WTC11 (cell line): ENCODE measurements at regions not wholly inside any gene's neighbourhood (a gene's known extent, or its start where the extent isn't known, plus 50 kb on each side); places are given as distances from the start of the nearest gene placed in this dataset.

Experiments
- ATAC-seq: fragments of 200-7000 bp; cut with Tn5 transposase; 2 replicates; pipeline ENCODE4 v1.10.0; 2021; ENCODE audit warnings: mild to moderate bottlenecking, moderate library complexity
- CTCF ChIA-PET: fragments of 300-600 bp; sonication (Branson Sonifier 250); formaldehyde crosslinking; loops from one replicate; lab custom pipeline; 2021; ENCODE audit warnings: antibody characterized with exemption; lab: Charles Lee
- POLR2A ChIA-PET: fragments of 350-600 bp; sonication (Branson Sonifier 250); formaldehyde crosslinking; loops from one replicate; lab custom pipeline; 2021; ENCODE audit warnings: antibody characterized with exemption; lab: Charles Lee
- DNase-seq: peaks from one replicate; pipeline ENCODE4 v3.0.0; 2021; ENCODE audit warnings: low spot score
- H3K27ac Mint-ChIP-seq: 2 replicates; pipeline ENCODE4 v1.8.0; 2021; ENCODE audit warnings: mixed read lengths
- H3K27me3 Mint-ChIP-seq: 2 replicates; pipeline ENCODE4 v1.8.0; 2021; ENCODE audit warnings: low read depth, mild to moderate bottlenecking, moderate library complexity, mixed read lengths
- H3K36me3 Mint-ChIP-seq: 2 replicates; pipeline ENCODE4 v1.8.0; 2021; ENCODE audit warnings: mixed read lengths
- H3K4me1 Mint-ChIP-seq: 2 replicates; pipeline ENCODE4 v1.8.0; 2022; ENCODE audit warnings: mixed read lengths
- H3K4me3 Mint-ChIP-seq: 2 replicates; pipeline ENCODE4 v1.8.0; 2021; ENCODE audit warnings: mild to moderate bottlenecking, moderate library complexity, mixed read lengths
- H3K9me3 Mint-ChIP-seq: 2 replicates; pipeline ENCODE4 v1.8.0; 2021; ENCODE audit warnings: mixed read lengths
- FOXJ3 ChIP-seq: sonication (generic); formaldehyde crosslinking; IDR thresholded peaks from 2 replicates; pipeline ENCODE4 v1.9.0; 2021; ENCODE audit warnings: missing genetic modification reagents, mild to moderate bottlenecking, borderline replicate concordance
- TCF7 ChIP-seq: sonication (generic); formaldehyde crosslinking; IDR thresholded peaks from 2 replicates; pipeline ENCODE4 v1.8.0; 2022; ENCODE audit warnings: mild to moderate bottlenecking, low read depth, missing genetic modification reagents, moderate library complexity
- ZBTB21 ChIP-seq: sonication (generic); formaldehyde crosslinking; IDR thresholded peaks from 2 replicates; pipeline ENCODE4 v1.8.1; 2023; ENCODE audit warnings: mild to moderate bottlenecking, missing genetic modification reagents, borderline replicate concordance
- ZNF423 ChIP-seq: fragments of 250-450 bp; sonication (Bioruptor Pico); IDR thresholded peaks from 2 replicates; pipeline ENCODE4 v2.1.2; 2022; ENCODE audit warnings: mild to moderate bottlenecking, moderate library complexity
- TF ChIP-seq, protein P1 (sequence below): sonication (generic); formaldehyde crosslinking; IDR thresholded peaks from 2 replicates; pipeline ENCODE4 v1.8.0; 2023; ENCODE audit warnings: missing genetic modification reagents, mild to moderate bottlenecking, borderline replicate concordance
- TF ChIP-seq, protein P2 (sequence below): sonication (generic); formaldehyde crosslinking; IDR thresholded peaks from 2 replicates; pipeline ENCODE4 v1.8.0; 2022; ENCODE audit warnings: mild to moderate bottlenecking, missing genetic modification reagents
- TF ChIP-seq, protein P3 (sequence below): sonication (generic); formaldehyde crosslinking; IDR thresholded peaks from 2 replicates; pipeline ENCODE4 v1.8.1; 2023; ENCODE audit warnings: mild to moderate bottlenecking, missing genetic modification reagents
- TF ChIP-seq, protein P4 (sequence below): sonication (generic); formaldehyde crosslinking; IDR thresholded peaks from 2 replicates; pipeline ENCODE4 v1.8.1; 2023; ENCODE audit warnings: mild to moderate bottlenecking, missing genetic modification reagents, borderline replicate concordance
- TF ChIP-seq, protein P5 (sequence below): sonication (generic); formaldehyde crosslinking; IDR thresholded peaks from 2 replicates; pipeline ENCODE4 v1.8.1; 2023; ENCODE audit warnings: mild to moderate bottlenecking, missing genetic modification reagents, moderate library complexity
- TF ChIP-seq, protein P6 (sequence below): sonication (generic); formaldehyde crosslinking; IDR thresholded peaks from 2 replicates; pipeline ENCODE4 v1.8.0; 2022; ENCODE audit warnings: missing genetic modification reagents
- TF ChIP-seq, protein P7 (sequence below): sonication (generic); formaldehyde crosslinking; IDR thresholded peaks from 2 replicates; pipeline ENCODE4 v1.8.1; 2022; ENCODE audit warnings: missing genetic modification reagents, borderline replicate concordance

DNA sequence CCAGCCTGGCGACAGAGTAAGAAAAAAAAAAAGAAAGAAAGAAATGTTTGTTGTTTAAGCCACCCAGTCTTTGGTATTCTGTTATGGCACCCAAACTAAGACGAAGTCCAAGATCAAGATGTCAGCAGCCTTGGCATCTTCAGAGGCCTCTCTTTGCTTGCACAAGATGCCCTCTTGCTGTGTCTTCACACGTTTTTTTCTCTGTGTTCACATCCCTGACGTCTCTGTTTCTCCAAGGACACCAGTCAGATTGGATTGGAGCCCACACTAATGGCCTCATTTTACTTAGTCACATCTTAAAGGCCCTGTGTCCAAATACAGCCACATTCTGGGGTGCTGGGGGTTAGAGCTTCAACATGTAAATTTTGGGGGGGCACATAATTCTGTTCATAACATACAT, 380.9 kb downstream of the GJA1 start:
- H3K27me3 Mint-ChIP-seq: no peaks in the 10 kb centered on the region
- ATAC-seq: no peak
- TF ChIP-seq ZNF423 (CRISPR knock-in tag) (no peak), ZBTB21 (no peak), FOXJ3 (CRISPR knock-in tag) (no peak), TCF7 (no peak)
- TF ChIP-seq, protein P1, sequence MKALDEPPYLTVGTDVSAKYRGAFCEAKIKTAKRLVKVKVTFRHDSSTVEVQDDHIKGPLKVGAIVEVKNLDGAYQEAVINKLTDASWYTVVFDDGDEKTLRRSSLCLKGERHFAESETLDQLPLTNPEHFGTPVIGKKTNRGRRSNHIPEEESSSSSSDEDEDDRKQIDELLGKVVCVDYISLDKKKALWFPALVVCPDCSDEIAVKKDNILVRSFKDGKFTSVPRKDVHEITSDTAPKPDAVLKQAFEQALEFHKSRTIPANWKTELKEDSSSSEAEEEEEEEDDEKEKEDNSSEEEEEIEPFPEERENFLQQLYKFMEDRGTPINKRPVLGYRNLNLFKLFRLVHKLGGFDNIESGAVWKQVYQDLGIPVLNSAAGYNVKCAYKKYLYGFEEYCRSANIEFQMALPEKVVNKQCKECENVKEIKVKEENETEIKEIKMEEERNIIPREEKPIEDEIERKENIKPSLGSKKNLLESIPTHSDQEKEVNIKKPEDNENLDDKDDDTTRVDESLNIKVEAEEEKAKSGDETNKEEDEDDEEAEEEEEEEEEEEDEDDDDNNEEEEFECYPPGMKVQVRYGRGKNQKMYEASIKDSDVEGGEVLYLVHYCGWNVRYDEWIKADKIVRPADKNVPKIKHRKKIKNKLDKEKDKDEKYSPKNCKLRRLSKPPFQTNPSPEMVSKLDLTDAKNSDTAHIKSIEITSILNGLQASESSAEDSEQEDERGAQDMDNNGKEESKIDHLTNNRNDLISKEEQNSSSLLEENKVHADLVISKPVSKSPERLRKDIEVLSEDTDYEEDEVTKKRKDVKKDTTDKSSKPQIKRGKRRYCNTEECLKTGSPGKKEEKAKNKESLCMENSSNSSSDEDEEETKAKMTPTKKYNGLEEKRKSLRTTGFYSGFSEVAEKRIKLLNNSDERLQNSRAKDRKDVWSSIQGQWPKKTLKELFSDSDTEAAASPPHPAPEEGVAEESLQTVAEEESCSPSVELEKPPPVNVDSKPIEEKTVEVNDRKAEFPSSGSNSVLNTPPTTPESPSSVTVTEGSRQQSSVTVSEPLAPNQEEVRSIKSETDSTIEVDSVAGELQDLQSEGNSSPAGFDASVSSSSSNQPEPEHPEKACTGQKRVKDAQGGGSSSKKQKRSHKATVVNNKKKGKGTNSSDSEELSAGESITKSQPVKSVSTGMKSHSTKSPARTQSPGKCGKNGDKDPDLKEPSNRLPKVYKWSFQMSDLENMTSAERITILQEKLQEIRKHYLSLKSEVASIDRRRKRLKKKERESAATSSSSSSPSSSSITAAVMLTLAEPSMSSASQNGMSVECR (CRISPR knock-in tag): no peak
- TF ChIP-seq, protein P2, sequence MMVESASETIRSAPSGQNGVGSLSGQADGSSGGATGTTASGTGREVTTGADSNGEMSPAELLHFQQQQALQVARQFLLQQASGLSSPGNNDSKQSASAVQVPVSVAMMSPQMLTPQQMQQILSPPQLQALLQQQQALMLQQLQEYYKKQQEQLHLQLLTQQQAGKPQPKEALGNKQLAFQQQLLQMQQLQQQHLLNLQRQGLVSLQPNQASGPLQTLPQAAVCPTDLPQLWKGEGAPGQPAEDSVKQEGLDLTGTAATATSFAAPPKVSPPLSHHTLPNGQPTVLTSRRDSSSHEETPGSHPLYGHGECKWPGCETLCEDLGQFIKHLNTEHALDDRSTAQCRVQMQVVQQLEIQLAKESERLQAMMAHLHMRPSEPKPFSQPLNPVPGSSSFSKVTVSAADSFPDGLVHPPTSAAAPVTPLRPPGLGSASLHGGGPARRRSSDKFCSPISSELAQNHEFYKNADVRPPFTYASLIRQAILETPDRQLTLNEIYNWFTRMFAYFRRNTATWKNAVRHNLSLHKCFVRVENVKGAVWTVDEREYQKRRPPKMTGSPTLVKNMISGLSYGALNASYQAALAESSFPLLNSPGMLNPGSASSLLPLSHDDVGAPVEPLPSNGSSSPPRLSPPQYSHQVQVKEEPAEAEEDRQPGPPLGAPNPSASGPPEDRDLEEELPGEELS (CRISPR knock-in tag): no peak
- TF ChIP-seq, protein P3, sequence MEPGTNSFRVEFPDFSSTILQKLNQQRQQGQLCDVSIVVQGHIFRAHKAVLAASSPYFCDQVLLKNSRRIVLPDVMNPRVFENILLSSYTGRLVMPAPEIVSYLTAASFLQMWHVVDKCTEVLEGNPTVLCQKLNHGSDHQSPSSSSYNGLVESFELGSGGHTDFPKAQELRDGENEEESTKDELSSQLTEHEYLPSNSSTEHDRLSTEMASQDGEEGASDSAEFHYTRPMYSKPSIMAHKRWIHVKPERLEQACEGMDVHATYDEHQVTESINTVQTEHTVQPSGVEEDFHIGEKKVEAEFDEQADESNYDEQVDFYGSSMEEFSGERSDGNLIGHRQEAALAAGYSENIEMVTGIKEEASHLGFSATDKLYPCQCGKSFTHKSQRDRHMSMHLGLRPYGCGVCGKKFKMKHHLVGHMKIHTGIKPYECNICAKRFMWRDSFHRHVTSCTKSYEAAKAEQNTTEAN (CRISPR knock-in tag): no peak
- TF ChIP-seq, protein P4, sequence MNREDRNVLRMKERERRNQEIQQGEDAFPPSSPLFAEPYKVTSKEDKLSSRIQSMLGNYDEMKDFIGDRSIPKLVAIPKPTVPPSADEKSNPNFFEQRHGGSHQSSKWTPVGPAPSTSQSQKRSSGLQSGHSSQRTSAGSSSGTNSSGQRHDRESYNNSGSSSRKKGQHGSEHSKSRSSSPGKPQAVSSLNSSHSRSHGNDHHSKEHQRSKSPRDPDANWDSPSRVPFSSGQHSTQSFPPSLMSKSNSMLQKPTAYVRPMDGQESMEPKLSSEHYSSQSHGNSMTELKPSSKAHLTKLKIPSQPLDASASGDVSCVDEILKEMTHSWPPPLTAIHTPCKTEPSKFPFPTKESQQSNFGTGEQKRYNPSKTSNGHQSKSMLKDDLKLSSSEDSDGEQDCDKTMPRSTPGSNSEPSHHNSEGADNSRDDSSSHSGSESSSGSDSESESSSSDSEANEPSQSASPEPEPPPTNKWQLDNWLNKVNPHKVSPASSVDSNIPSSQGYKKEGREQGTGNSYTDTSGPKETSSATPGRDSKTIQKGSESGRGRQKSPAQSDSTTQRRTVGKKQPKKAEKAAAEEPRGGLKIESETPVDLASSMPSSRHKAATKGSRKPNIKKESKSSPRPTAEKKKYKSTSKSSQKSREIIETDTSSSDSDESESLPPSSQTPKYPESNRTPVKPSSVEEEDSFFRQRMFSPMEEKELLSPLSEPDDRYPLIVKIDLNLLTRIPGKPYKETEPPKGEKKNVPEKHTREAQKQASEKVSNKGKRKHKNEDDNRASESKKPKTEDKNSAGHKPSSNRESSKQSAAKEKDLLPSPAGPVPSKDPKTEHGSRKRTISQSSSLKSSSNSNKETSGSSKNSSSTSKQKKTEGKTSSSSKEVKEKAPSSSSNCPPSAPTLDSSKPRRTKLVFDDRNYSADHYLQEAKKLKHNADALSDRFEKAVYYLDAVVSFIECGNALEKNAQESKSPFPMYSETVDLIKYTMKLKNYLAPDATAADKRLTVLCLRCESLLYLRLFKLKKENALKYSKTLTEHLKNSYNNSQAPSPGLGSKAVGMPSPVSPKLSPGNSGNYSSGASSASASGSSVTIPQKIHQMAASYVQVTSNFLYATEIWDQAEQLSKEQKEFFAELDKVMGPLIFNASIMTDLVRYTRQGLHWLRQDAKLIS (CRISPR knock-in tag): no peak
- TF ChIP-seq, protein P5, sequence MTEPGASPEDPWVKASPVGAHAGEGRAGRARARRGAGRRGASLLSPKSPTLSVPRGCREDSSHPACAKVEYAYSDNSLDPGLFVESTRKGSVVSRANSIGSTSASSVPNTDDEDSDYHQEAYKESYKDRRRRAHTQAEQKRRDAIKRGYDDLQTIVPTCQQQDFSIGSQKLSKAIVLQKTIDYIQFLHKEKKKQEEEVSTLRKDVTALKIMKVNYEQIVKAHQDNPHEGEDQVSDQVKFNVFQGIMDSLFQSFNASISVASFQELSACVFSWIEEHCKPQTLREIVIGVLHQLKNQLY (CRISPR knock-in tag): no peak
- TF ChIP-seq, protein P6, sequence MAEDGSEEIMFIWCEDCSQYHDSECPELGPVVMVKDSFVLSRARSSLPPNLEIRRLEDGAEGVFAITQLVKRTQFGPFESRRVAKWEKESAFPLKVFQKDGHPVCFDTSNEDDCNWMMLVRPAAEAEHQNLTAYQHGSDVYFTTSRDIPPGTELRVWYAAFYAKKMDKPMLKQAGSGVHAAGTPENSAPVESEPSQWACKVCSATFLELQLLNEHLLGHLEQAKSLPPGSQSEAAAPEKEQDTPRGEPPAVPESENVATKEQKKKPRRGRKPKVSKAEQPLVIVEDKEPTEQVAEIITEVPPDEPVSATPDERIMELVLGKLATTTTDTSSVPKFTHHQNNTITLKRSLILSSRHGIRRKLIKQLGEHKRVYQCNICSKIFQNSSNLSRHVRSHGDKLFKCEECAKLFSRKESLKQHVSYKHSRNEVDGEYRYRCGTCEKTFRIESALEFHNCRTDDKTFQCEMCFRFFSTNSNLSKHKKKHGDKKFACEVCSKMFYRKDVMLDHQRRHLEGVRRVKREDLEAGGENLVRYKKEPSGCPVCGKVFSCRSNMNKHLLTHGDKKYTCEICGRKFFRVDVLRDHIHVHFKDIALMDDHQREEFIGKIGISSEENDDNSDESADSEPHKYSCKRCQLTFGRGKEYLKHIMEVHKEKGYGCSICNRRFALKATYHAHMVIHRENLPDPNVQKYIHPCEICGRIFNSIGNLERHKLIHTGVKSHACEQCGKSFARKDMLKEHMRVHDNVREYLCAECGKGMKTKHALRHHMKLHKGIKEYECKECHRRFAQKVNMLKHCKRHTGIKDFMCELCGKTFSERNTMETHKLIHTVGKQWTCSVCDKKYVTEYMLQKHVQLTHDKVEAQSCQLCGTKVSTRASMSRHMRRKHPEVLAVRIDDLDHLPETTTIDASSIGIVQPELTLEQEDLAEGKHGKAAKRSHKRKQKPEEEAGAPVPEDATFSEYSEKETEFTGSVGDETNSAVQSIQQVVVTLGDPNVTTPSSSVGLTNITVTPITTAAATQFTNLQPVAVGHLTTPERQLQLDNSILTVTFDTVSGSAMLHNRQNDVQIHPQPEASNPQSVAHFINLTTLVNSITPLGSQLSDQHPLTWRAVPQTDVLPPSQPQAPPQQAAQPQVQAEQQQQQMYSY (CRISPR knock-in tag): no peak
- TF ChIP-seq, protein P7, sequence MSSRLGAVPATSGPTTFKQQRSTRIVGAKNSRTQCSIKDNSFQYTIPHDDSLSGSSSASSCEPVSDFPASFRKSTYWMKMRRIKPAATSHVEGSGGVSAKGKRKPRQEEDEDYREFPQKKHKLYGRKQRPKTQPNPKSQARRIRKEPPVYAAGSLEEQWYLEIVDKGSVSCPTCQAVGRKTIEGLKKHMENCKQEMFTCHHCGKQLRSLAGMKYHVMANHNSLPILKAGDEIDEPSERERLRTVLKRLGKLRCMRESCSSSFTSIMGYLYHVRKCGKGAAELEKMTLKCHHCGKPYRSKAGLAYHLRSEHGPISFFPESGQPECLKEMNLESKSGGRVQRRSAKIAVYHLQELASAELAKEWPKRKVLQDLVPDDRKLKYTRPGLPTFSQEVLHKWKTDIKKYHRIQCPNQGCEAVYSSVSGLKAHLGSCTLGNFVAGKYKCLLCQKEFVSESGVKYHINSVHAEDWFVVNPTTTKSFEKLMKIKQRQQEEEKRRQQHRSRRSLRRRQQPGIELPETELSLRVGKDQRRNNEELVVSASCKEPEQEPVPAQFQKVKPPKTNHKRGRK (CRISPR knock-in tag): no peak
- peaks cover 22% of the 10 kb centered on the region for H3K9me3 Mint-ChIP-seq
- no peaks in the 10 kb centered on the region; the same call in 1 of the 2 replicates for H3K4me1 Mint-ChIP-seq
- no peak overlapping the region for H3K4me3 Mint-ChIP-seq
- H3K27ac Mint-ChIP-seq: no peak overlapping the region
- peaks cover 22% of the 10 kb centered on the region for H3K36me3 Mint-ChIP-seq
- no peak for DNase-seq
- ChIA-PET CTCF (no interaction called here), POLR2A (no interaction called here)
